ENCODE measurements at regions not wholly inside any gene's neighbourhood (a gene's known extent, or its start where the extent isn't known, plus 50 kb on each side); places are given as distances from the start of the nearest gene placed in this dataset.

- DNase-seq (ENCODE audit: low read depth in 2 of 2) = no peak
- H4K20me1 ChIP-seq (ENCODE audit: control insufficient read depth, extremely low read depth, insufficient read depth, low read length) = no peaks in the 10 kb centered on the region
- H3K4me1 ChIP-seq (ENCODE audit: control insufficient read depth, extremely low read depth, insufficient read depth, low read length) = no peaks in the 10 kb centered on the region
- H3K9ac ChIP-seq (ENCODE audit: insufficient read depth, low read length) = no peak overlapping the region
- H3K27me3 ChIP-seq (ENCODE audit: control insufficient read depth, insufficient read depth, low read length) = no peaks in the 10 kb centered on the region
- H2AFZ ChIP-seq (ENCODE audit: low read length) = no peak overlapping the region
- H3K4me2 ChIP-seq (ENCODE audit: extremely low read depth, insufficient read depth, low read length) = no peak overlapping the region
- no peaks in the 10 kb centered on the region for H3K9me3 ChIP-seq (ENCODE audit: control insufficient read depth, insufficient read depth, low read depth, low read length)
- H3K79me2 ChIP-seq (ENCODE audit: control insufficient read depth, insufficient read depth, low read length) = no peaks in the 10 kb centered on the region
- TF ChIP-seq CTCF (conservative IDR thresholded peaks at IDR 0.05 in 1 of 2, IDR thresholded peaks at IDR 0.05 in 1 of 2; ENCODE audit: low read depth in 1 of 2, low read length in 2 of 2) = no peak
- TF ChIP-seq EZH2 (IDR thresholded peaks at IDR 0.05; ENCODE audit: low read length, missing control alignments) = no peak
- H3K27ac ChIP-seq (ENCODE audit: insufficient read depth, low read length) = no peak overlapping the region
- H3K36me3 ChIP-seq (ENCODE audit: control insufficient read depth, insufficient read depth, low read length) = no peaks in the 10 kb centered on the region
- H3K4me3 ChIP-seq (replicated peaks in 1 of 4; ENCODE audit: control extremely low read depth in 1 of 4, insufficient read depth in 1 of 4, low read depth in 3 of 4, low read length in 4 of 4) = no peak overlapping the region
Observed at GRCh38 chr4:169854090-169854489, 96.3 kb upstream of the HPF1 start.

- no peak for DNase-seq (ENCODE audit: low read depth in 2 of 2)
- no peak overlapping the region for H3K27ac ChIP-seq (ENCODE audit: insufficient read depth, low read length)
- no peak overlapping the region for H3K4me2 ChIP-seq (ENCODE audit: extremely low read depth, insufficient read depth, low read length)
- no peak overlapping the region for H3K4me3 ChIP-seq (replicated peaks in 1 of 4; ENCODE audit: control extremely low read depth in 1 of 4, insufficient read depth in 1 of 4, low read depth in 3 of 4, low read length in 4 of 4)
- TF ChIP-seq EZH2 (IDR thresholded peaks at IDR 0.05; ENCODE audit: low read length, missing control alignments) = no peak
- TF ChIP-seq CTCF (conservative IDR thresholded peaks at IDR 0.05 in 1 of 2, IDR thresholded peaks at IDR 0.05 in 1 of 2; ENCODE audit: low read depth in 1 of 2, low read length in 2 of 2) = no peak
- no peaks in the 10 kb centered on the region for H3K9me3 ChIP-seq (ENCODE audit: control insufficient read depth, insufficient read depth, low read depth, low read length)
- no peaks in the 10 kb centered on the region for H3K79me2 ChIP-seq (ENCODE audit: control insufficient read depth, insufficient read depth, low read length)
- H3K27me3 ChIP-seq (ENCODE audit: control insufficient read depth, insufficient read depth, low read length) = no peaks in the 10 kb centered on the region
- no peaks in the 10 kb centered on the region for H3K4me1 ChIP-seq (ENCODE audit: control insufficient read depth, extremely low read depth, insufficient read depth, low read length)
- H3K36me3 ChIP-seq (ENCODE audit: control insufficient read depth, insufficient read depth, low read length) = no peaks in the 10 kb centered on the region
- no peaks in the 10 kb centered on the region for H4K20me1 ChIP-seq (ENCODE audit: control insufficient read depth, extremely low read depth, insufficient read depth, low read length)
- no peak overlapping the region for H2AFZ ChIP-seq (ENCODE audit: low read length)
- no peak overlapping the region for H3K9ac ChIP-seq (ENCODE audit: insufficient read depth, low read length)
Observed at GRCh38 chr4:169852481-169852880, 94.7 kb upstream of the HPF1 start.

- Histone ChIP-seq H3K79me2 (ENCODE audit: control insufficient read depth, insufficient read depth, low read length) (no peaks in the 10 kb centered on the region), H2AFZ (ENCODE audit: low read length) (no peak overlapping the region), H3K4me3 (replicated peaks in 1 of 4; ENCODE audit: control extremely low read depth in 1 of 4, insufficient read depth in 1 of 4, low read depth in 3 of 4, low read length in 4 of 4) (no peak overlapping the region), H3K27ac (ENCODE audit: insufficient read depth, low read length) (no peak overlapping the region), H3K9ac (ENCODE audit: insufficient read depth, low read length) (no peak overlapping the region), H4K20me1 (ENCODE audit: control insufficient read depth, extremely low read depth, insufficient read depth, low read length) (no peaks in the 10 kb centered on the region), H3K4me2 (ENCODE audit: extremely low read depth, insufficient read depth, low read length) (no peak overlapping the region), H3K36me3 (ENCODE audit: control insufficient read depth, insufficient read depth, low read length) (no peaks in the 10 kb centered on the region), H3K4me1 (ENCODE audit: control insufficient read depth, extremely low read depth, insufficient read depth, low read length) (no peaks in the 10 kb centered on the region), H3K9me3 (ENCODE audit: control insufficient read depth, insufficient read depth, low read depth, low read length) (no peaks in the 10 kb centered on the region), H3K27me3 (ENCODE audit: control insufficient read depth, insufficient read depth, low read length) (no peaks in the 10 kb centered on the region)
- no peak for DNase-seq (ENCODE audit: low read depth in 2 of 2)
- TF ChIP-seq CTCF (conservative IDR thresholded peaks at IDR 0.05 in 1 of 2, IDR thresholded peaks at IDR 0.05 in 1 of 2; ENCODE audit: low read depth in 1 of 2, low read length in 2 of 2) = no peak
- TF ChIP-seq EZH2 (IDR thresholded peaks at IDR 0.05; ENCODE audit: low read length, missing control alignments) = no peak
Observed at GRCh38 chr4:169851750-169852149, 94.0 kb upstream of the HPF1 start.

Data from fibroblast of lung (primary cell).